Peyer's patch (tissue), 4 donors: ENCODE measurements at regions not wholly inside any gene's neighbourhood (a gene's known extent, or its start where the extent isn't known, plus 50 kb on each side); places are given as distances from the start of the nearest gene placed in this dataset.

Experiments used
- CTCF ChIP-seq, 6 experiments: fragments of 450-650 bp in 4 of 6; fragments of 200-600 bp in 2 of 6; sonication (generic) in 1 of 6; IDR thresholded peaks; one replicate each; pipeline ENCODE4 v1.5.1; 2017 to 2019; ENCODE audit warnings: antibody characterized with exemption in 6 of 6, mild to moderate bottlenecking in 3 of 6, moderate library complexity in 1 of 6
- POLR2A ChIP-seq, 2 donors: fragments of 450-650 bp; IDR thresholded peaks; one replicate each; pipeline ENCODE4 v1.5.1; 2017; ENCODE audit warnings: antibody characterized with exemption in 2 of 2, mild to moderate bottlenecking in 2 of 2, moderate library complexity in 2 of 2

- TF ChIP-seq POLR2A (IDR thresholded peaks at IDR 0.05), result no peak
- no peak for TF ChIP-seq CTCF (IDR thresholded peaks at IDR 0.05)
These were observed 1297.5 kb upstream of the SORCS1 start for GRCh38 chr10:108462005-108462404.
